Stimulated activated CD4-positive, alpha-beta T cell treated with anti-CD3 and anti-CD28 coated beads, TNF-alpha, amount 100 ng/mL, for 1 hour (primary cell): ENCODE measurements at regions not wholly inside any gene's neighbourhood (a gene's known extent, or its start where the extent isn't known, plus 50 kb on each side); places are given as distances from the start of the nearest gene placed in this dataset.

ENCODE experiments used
- DNase-seq, 3 donors: peaks; one replicate each; pipeline ENCODE4 v3.0.0-alpha.2; 2020; ENCODE audit warnings: low read depth in 3 of 3, low spot score in 1 of 3

- DNase-seq: no peak
Observed at GRCh38 chr3:70580021-70580420, 267.6 kb upstream of the MDFIC2 start.

GRCh38 chr3:70571696-70572095, 259.3 kb upstream of the MDFIC2 start:
- DNase-seq: no peak

GRCh38 chr3:70570584-70570983, 258.1 kb upstream of the MDFIC2 start:
- DNase-seq: no peak

GRCh38 chr3:70568626-70569025, 256.2 kb upstream of the MDFIC2 start:
- DNase-seq: no peak

GRCh38 chr3:70565861-70566260, 253.4 kb upstream of the MDFIC2 start:
- no peak for DNase-seq

- no peak for DNase-seq
Observed at GRCh38 chr3:70564552-70564951, 252.1 kb upstream of the MDFIC2 start.

- DNase-seq: no peak
Observed at GRCh38 chr3:70561796-70562195, 249.4 kb upstream of the MDFIC2 start.

GRCh38 chr3:70558956-70559355, 246.5 kb upstream of the MDFIC2 start:
- DNase-seq: no peak

GRCh38 chr3:70557976-70558375, 245.5 kb upstream of the MDFIC2 start:
- no peak for DNase-seq

GRCh38 chr3:70556056-70556455, 243.6 kb upstream of the MDFIC2 start:
- DNase-seq: no peak

- no peak for DNase-seq
Observed at GRCh38 chr3:70554170-70554569, 241.7 kb upstream of the MDFIC2 start.

GRCh38 chr3:70550723-70551319, 238.4 kb upstream of the MDFIC2 start:
- DNase-seq: peak; percentile 35 to 75 (median 51)

- no peak for DNase-seq
Observed at GRCh38 chr3:70546679-70547078, 234.2 kb upstream of the MDFIC2 start.

- DNase-seq: no peak
Observed at GRCh38 chr3:70543493-70543892, 231.1 kb upstream of the MDFIC2 start.

GRCh38 chr3:70539908-70540307, 227.5 kb upstream of the MDFIC2 start:
- no peak for DNase-seq

GRCh38 chr3:70532806-70533205, 220.4 kb upstream of the MDFIC2 start:
- no peak for DNase-seq

- DNase-seq: no peak
Observed at GRCh38 chr3:70531838-70532489, 219.5 kb upstream of the MDFIC2 start.

- DNase-seq: no peak
Observed at GRCh38 chr3:70531063-70531657, 218.7 kb upstream of the MDFIC2 start.

- DNase-seq: no peak
Observed at GRCh38 chr3:70530626-70531025, 218.2 kb upstream of the MDFIC2 start.

- DNase-seq: no peak
Observed at GRCh38 chr3:70527026-70527425, 214.6 kb upstream of the MDFIC2 start.

- DNase-seq: no peak
Observed at GRCh38 chr3:70519913-70520659, 207.6 kb upstream of the MDFIC2 start.

- no peak for DNase-seq
Observed at GRCh38 chr3:70519026-70519425, 206.6 kb upstream of the MDFIC2 start.
